Esophagus muscularis mucosa (tissue), 4 donors: ENCODE measurements at regions not wholly inside any gene's neighbourhood (a gene's known extent, or its start where the extent isn't known, plus 50 kb on each side); places are given as distances from the start of the nearest gene placed in this dataset.

Experiments
- EP300 ChIP-seq: sonication (generic); formaldehyde crosslinking; IDR thresholded peaks from one replicate; pipeline ENCODE4 v1.6.1; 2017; ENCODE audit warnings: antibody characterized with exemption
- POLR2A ChIP-seq: fragments of 450-650 bp; IDR thresholded peaks from one replicate; pipeline ENCODE4 v1.6.1; 2017; ENCODE audit warnings: antibody characterized with exemption, moderate library complexity, mild to moderate bottlenecking, low read depth
- POLR2AphosphoS5 ChIP-seq, 2 donors: sonication (generic); formaldehyde crosslinking; IDR thresholded peaks; one replicate each; pipeline ENCODE4 v1.6.1; 2017; ENCODE audit warnings: antibody characterized with exemption in 2 of 2
- TF ChIP-seq, protein P1 (sequence below), 3 experiments: fragments of 200-600 bp in 2 of 3; fragments of 450-650 bp in 1 of 3; sonication (generic) in 2 of 3; IDR thresholded peaks; one replicate each; pipeline ENCODE4 v1.5.1; 2017 to 2019; ENCODE audit warnings: antibody characterized with exemption in 3 of 3, mild to moderate bottlenecking in 2 of 3, moderate library complexity in 1 of 3

DNA sequence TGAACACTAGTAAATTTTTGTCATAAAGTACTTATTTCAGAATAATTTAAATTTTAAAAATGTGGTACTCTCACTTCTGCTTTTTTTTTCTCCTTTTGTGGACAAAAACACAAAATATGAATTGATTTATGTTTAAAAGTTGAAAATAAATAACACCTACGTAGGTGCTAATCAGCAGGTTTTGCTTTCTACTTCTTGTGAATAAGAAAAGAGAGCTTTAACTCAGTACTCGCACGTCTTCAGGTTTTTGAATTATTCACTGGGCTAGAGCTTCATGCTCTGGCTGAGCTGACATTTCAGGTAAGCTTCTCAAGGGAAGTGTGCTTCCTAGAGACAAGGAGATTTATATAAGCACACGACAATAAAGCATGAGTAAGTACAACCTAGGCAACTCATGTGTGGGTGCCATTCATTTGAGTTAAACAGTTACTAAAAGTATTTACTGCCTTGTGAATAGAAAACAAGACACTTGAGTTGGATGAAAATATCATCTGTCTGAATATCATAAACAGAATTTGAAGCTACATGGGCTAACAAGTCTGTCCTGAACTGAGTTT, 190.0 kb upstream of the POT1 start:
- TF ChIP-seq, protein P1, sequence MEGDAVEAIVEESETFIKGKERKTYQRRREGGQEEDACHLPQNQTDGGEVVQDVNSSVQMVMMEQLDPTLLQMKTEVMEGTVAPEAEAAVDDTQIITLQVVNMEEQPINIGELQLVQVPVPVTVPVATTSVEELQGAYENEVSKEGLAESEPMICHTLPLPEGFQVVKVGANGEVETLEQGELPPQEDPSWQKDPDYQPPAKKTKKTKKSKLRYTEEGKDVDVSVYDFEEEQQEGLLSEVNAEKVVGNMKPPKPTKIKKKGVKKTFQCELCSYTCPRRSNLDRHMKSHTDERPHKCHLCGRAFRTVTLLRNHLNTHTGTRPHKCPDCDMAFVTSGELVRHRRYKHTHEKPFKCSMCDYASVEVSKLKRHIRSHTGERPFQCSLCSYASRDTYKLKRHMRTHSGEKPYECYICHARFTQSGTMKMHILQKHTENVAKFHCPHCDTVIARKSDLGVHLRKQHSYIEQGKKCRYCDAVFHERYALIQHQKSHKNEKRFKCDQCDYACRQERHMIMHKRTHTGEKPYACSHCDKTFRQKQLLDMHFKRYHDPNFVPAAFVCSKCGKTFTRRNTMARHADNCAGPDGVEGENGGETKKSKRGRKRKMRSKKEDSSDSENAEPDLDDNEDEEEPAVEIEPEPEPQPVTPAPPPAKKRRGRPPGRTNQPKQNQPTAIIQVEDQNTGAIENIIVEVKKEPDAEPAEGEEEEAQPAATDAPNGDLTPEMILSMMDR (IDR thresholded peaks at IDR 0.05): no peak
- TF ChIP-seq EP300: no peak
- no peak for TF ChIP-seq POLR2A
- TF ChIP-seq POLR2AphosphoS5 (IDR thresholded peaks at IDR 0.05): no peak
